SH-SY5Y (cell line): ENCODE measurements at regions not wholly inside any gene's neighbourhood (a gene's known extent, or its start where the extent isn't known, plus 50 kb on each side); places are given as distances from the start of the nearest gene placed in this dataset.

Experiments
- GATA2 ChIP-seq: IDR thresholded peaks from 2 replicates; pipeline ENCODE4 v1.6.1; 2011; ENCODE audit warnings: mild to moderate bottlenecking, low read depth, low read length
- GATA3 ChIP-seq: IDR thresholded peaks from 2 replicates; pipeline ENCODE4 v1.6.1; 2011; ENCODE audit warnings: low read depth, mild to moderate bottlenecking, low read length, moderate library complexity

DNA sequence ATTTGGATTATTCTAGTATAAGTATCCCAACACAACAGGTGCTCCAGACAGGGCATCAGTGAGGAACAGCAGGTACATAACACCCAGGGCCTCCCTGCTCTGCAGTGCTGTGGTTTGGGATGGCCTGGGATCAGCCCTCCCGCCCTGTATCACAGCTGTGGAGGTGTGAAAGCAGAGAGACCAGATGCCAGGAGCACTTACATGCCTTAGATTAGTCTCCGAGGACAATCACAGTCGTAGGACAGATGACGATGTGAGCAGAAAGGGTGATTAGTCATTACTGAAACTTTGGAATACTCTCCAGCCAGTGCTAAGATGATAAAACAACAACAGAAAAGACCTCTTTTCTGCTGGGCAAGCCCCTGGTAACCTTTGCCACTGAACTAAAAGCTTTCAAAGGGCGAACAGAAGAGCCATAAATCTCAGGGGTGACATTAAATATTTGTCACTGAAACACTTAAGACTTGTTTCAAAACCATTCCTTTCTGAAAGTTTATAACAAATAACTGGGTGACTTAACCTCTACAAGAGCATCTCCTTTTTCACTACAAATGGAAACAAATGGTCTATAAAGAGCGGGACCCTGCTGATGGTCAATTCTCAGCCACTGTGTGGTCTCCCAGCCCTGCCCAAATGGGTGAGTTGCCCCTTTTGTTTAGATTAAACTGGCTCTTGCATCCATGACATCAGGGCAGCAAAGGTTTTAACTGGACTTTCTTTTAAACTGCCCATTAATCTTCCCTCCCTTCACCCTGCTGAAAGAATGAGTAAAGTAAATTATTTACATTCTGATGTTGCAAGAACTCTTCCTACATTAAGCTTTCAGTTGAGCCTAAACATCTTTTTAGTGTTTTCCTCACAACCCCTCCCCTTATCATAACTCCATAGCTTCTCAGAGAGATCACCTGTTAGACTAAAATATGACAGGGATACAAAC, 183.1 kb upstream of the COX10 start:
- TF ChIP-seq GATA3 (no peak), GATA2 (no peak)

DNA sequence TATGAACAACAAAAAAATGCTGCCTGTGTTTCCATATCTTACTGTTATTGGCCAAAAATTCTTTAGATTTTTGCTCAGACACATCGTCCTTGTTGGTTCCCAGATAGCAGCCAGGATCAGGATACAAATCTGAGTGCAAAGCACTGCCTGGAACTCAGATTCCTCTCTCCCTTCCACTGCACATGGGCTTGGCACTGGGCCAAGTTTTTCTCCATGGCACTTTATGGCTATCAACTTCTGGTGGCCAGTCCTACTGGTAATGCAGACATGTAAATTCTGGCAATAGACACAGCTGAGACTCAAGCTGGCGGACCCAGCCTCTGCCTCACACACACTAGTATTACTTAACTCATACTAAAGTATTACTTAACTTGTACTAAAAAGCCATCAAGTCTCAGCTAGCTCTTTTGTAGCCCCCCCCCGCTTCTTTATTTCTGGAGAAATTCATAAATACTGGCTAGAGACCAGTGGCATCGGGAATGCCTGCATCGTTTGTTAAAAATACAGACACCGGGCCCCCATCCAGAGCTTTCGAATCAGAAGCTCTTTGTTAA, 181.2 kb upstream of the COX10 start:
- TF ChIP-seq GATA2 (no peak), GATA3 (no peak)

DNA sequence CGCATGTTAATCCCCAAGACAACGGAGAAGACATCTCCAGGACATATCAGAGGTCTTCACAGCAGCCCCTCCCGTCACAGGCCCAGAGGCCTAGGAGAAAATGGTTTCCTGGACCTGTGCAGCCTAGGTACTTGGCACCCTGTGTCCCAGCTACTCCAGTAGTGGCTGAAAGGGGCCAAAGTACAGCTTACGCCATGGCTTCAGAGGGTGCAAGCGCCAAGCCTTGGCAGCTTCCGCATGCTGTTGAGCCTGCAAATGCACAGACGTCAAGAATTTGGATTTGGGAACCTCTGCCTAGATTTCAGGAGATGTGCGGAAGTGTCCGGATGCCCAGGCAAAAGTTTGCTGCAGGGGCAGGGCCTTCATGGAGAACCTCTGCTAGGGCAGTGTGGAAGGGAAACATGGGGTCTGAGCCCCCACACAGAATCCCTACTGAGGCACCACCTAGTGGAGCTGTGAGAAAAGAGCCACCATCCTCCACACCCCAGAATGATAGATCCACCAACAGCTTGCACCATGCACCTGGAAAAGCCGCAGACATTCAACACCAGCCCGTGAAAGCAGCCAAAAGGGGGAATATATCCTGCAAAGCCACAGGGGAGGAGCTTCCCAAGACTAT, 159.3 kb upstream of the COX10 start:
- TF ChIP-seq GATA3 (no peak), GATA2 (no peak)

DNA sequence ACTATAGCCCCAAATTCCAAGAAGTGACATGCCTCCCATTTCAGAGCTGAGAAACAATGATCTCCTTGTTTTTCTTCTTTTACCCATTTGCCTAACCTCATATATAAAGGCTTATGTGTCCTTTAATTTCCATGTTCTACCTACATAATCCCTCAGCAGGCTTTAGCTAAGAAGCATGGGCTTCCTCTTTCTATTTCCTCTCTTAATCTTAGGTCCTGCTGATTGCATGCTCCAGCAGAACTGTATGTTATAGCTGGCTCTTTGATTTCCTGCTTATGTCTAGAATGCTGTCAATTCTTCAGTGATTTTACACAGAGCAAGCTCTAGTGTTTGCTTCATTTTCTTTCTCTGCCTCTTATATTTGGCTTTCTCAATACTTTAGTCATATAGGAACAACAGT, 151.7 kb upstream of the COX10 start:
- TF ChIP-seq GATA3 (no peak), GATA2 (no peak)

DNA sequence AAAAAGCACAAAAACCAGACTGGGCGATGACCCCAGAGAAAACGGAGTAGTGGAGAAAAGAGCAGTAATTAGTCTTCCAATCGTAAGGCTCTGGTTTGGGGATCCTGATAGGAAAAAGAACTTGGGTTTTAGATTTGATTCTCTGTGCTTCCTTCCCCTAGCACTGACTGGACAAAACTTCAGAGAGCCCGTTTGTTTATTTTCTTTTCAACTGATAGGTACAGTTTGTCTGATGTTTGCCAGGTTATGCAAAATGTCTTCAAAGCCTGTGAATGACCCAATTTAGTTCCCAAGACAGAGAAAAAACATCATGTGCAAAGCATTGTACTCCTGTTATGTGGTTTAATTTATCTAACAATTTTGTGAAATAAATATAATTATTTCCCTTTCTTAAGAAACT, 151.1 kb upstream of the COX10 start:
- no peak for TF ChIP-seq GATA3
- TF ChIP-seq GATA2 = no peak

DNA sequence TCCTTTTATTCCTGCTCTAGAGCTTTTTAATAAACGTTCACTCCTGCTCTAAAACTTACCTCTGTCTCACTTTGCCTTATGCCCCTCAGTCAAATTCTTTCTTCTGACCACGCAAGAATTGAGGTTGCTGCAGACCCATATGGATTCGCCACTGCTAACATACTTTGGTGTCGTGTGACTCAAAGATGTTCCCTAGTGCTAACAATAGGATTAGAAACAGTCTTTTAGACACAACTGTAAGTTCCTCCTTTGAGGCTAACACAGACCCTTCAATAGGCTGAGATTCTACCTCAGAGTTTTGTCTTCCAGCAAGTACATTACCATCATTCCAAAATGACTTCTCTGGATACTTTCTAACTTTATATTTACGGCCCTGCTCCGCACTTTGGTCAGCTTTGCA, 149.5 kb upstream of the COX10 start:
- no peak for TF ChIP-seq GATA2

DNA sequence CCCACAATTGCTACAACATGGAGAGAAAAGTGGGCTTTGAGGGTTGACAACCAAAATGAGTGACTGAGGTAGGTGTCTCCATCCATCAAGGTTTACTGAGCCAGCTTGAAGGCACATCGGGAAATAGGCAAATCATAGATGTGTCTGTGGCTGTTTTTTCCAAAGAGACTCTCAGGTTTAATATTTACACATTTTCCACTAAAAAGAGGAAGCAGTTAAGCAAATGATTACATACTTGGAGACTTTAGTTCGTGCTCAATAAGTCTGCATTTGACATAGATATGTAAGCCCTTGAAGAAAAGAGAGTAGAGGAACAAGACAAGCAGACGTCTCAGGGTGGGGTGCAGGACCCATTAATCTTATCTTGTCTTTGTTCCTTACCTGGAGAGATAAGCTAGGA, 148.9 kb upstream of the COX10 start:
- TF ChIP-seq GATA3 = no peak
- no peak for TF ChIP-seq GATA2

DNA sequence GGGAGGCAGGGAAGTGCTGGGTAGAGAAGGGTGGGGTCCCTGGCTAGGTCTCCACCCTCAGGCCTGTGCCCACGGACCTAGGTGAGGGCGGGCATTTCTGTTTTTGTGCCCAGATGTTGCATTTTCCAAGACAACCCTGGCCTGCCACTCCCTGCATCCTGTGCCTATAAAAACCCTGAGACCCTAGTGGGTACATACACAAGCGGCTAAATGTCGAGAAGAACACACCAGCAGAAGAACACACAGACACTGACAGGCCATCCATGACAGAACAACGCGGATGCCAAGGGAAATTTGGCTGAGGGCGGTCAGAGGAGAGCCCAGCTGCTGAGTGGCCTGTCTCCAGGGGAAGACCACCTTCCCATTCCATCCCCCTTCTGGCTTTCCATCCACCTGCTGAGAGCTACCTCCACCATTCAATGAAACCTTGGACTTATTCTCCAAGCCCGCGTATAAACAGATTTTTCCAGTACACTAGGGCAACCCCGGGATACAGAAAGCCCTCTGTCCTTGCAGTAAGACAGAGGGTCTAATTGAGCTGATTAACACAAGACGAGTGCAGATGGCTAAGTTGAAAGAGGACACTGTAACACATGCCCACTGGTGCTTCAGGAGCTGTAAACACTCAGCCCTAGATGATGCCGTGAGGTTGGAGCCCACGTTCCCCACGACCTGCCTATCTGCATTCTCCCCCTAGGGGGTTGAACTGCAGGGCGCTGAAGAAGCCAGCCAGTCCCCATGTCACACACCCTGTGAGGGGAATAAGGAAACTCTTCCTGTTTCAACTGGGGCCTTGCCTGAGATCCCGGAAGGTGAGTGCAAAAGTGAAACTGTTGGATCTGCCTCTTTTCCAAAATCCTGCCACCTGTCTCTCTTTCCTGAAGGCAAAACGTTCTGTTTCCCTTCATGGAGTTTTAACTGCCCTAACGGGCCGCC, 147.2 kb upstream of the COX10 start:
- TF ChIP-seq GATA3 (no peak), GATA2 (no peak)

DNA sequence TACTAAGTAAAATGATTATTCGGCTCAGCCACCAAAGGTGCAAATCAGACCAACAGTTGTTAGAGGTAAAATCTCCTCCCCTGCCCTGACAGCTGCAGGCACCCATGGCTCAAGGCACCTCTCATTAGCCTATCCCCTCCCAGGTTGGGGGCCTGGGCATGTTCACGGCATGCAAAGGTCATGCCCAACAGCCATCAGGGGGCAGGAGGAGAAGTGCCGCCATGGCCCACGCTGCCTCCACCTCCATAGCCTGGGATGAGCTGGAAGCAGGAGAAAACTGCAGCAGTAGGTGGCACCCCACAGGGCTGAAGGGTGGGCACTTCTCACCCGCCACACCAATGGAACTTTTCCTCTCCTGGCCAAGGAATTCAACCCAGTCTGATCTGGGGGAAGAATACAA, 146.4 kb upstream of the COX10 start:
- TF ChIP-seq GATA2 (no peak), GATA3 (no peak)

DNA sequence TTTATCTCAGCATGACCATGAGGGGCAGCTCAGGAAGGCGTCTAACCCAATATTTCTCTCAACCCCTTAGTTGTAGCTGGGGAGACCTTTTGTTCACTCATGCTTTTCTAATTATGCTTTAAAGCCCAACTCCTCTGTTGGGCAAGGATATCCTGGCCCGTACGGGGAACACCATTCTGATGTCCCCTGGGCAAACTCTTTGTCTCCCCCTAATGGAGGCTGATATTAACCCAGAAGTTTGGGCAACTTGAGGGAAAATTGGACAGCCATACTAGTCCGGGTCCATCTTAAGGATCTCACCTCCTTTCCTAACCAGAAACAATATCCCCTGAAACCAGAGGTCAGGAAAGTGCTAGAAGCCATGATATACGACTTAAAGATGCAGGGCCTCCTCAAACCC, 143.7 kb upstream of the COX10 start:
- TF ChIP-seq GATA2 (no peak), GATA3 (no peak)

DNA sequence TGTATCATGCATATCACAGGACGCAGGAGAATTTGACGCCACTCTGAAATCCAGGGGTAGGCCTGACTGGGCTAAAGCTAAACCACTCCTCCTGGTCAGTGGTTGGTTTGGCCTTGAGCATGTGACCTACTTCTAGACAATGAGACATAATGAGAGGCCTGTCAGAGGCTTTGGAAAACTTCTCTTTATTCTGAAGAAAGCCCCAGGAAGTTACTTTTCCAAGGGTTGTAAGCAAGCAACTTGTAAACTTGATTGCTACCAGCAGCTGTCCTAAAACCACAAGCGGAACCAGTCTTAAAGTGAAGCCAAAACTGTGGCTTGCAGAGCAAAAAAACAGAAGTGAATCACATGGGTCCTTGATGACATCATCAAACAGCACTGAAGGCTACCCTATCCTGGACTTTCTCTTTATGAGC, 138.2 kb upstream of the COX10 start:
- TF ChIP-seq GATA3 (no peak), GATA2 (no peak)

DNA sequence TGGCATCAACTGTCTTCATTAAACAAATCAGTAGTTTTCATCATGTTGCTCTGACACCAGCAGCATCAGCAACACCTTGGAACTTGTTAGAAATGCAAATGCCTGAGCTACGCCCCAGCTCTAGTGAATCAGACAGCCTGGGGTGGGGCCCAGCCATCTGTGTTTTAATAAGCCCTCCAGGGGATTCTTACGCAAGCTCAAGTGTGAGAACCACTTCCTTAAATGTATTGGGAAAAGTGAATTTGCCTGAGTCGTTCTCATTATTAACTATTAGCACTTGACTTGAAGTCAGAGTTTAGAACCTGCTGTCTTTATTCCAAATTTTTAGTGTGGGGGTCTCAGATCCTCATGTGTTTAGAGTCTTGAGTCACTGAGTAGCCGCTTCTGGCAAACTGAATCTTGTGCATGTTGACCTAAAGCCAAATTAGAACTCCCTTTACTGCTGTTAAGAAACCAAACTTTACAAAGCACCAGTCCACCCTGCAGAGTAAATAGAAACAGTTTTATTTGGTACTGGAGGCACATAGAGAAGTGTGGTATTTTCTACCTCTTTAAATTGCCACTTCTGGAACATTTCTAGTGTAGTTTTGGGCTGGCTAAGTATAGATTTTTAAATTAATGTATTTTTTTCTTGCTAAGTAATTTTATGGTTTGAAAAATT, 137.4 kb upstream of the COX10 start:
- TF ChIP-seq GATA3 (no peak), GATA2 (no peak)

DNA sequence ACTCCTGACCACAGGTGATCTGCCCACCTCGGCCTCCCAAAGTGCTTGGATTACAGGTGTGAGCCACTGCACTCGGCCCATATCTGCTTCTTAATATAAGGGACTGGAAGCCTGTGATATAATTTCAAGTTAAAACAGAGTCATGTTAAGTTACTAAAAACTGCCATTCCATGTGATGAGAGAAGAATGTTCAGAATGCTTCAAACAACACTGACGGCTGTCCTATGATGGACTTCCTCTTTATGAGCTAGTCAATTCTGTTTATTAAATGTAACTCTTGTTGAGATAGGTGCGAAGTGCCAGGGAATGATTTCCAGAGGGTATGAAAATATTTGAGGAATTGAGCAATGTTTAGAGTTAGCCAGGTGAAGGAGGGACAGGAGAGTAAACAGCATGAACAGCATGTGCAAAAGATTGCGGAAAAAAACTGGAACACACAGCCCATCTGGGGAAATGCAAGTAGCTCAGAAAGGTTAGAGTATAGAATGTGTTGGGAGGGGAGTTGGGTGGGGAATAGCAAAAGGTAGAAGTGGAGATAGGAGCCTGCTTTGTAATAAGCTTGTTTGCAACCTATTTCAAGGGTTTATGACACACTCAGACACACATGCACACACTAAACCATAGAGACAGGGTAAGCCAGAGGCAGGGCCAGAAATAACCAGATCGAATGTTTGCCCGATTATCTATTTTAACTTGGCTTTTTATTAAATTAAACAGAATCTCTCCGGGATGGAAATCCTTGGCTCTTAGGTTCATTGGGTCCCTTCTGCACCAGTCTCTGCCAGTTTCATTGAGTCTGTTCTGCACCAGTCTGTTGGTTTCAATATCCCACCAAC, 135.6 kb upstream of the COX10 start:
- TF ChIP-seq GATA2 = no peak
- TF ChIP-seq GATA3 = no peak

DNA sequence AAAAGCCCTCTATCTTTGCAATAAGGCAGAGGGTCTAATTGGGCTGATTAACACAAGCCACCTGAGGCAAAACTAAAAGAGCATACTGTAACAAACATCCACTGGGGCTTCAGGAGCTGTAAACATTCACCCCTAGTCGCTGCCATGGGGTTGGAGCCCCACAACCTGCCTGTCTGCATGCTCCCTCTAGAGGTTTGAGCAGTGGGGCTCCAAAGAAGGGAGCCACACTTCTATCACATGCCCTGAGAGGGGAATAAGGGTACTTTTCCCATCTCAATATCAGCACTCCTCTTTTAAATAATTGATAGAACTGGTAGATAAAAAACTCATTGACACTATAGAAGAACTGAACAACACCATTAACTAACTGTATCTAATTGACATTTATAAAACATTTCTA, 130.1 kb upstream of the COX10 start:
- TF ChIP-seq GATA3 (no peak), GATA2 (no peak)
